Nucleus accumbens (tissue), 56 donors: ENCODE measurements at regions not wholly inside any gene's neighbourhood (a gene's known extent, or its start where the extent isn't known, plus 50 kb on each side); places are given as distances from the start of the nearest gene placed in this dataset.

Source experiments
- DNase-seq, 56 donors: peaks; one replicate each; lab custom pipeline; 2025; lab: John Stamatoyannopoulos, UW

- no peak for DNase-seq
Observed at GRCh38 chr1:101748077-101748476, 248.6 kb downstream of the OLFM3 start.
